Stimulated activated CD8-positive, alpha-beta memory T cell treated with anti-CD3 and anti-CD28 coated beads, Interleukin-7, amount 100 ng/mL, for 1 hour (primary cell): ENCODE measurements at regions not wholly inside any gene's neighbourhood (a gene's known extent, or its start where the extent isn't known, plus 50 kb on each side); places are given as distances from the start of the nearest gene placed in this dataset.

ENCODE experiments used
- DNase-seq, 2 donors: peaks; one replicate each; pipeline ENCODE4 v3.0.0-alpha.2; 2020; ENCODE audit warnings: low read depth in 2 of 2

GRCh38 chr14:98606816-98607215 is 665.2 kb downstream of the BCL11B start:
- no peak for DNase-seq

- no peak for DNase-seq
Observed at GRCh38 chr14:98607341-98607910, 664.6 kb downstream of the BCL11B start.

- DNase-seq = no peak
Observed at GRCh38 chr14:98608071-98609060, 663.6 kb downstream of the BCL11B start.

GRCh38 chr14:98612434-98613200 is 659.4 kb downstream of the BCL11B start:
- no peak for DNase-seq

- no peak for DNase-seq
Observed at GRCh38 chr14:98614741-98615140, 657.3 kb downstream of the BCL11B start.

- no peak for DNase-seq
Observed at GRCh38 chr14:98622208-98623051, 649.6 kb downstream of the BCL11B start.

GRCh38 chr14:98623788-98624415 is 648.1 kb downstream of the BCL11B start:
- DNase-seq = no peak

GRCh38 chr14:98633380-98633779 is 638.6 kb downstream of the BCL11B start:
- DNase-seq = no peak

- no peak for DNase-seq
Observed at GRCh38 chr14:98634043-98634820, 637.8 kb downstream of the BCL11B start.

- DNase-seq = no peak
Observed at GRCh38 chr14:98638366-98638765, 633.6 kb downstream of the BCL11B start.

GRCh38 chr14:98647754-98648153 is 624.2 kb downstream of the BCL11B start:
- DNase-seq = no peak

- no peak for DNase-seq
Observed at GRCh38 chr14:98651037-98651436, 621.0 kb downstream of the BCL11B start.

- DNase-seq = no peak
Observed at GRCh38 chr14:98665007-98665406, 607.0 kb downstream of the BCL11B start.

GRCh38 chr14:98666545-98666944 is 605.5 kb downstream of the BCL11B start:
- DNase-seq = no peak

GRCh38 chr14:98682033-98682432 is 590.0 kb downstream of the BCL11B start:
- DNase-seq = no peak

- DNase-seq = no peak
Observed at GRCh38 chr14:98682726-98683125, 589.3 kb downstream of the BCL11B start.

- DNase-seq = no peak
Observed at GRCh38 chr14:98684468-98684867, 587.5 kb downstream of the BCL11B start.

- no peak for DNase-seq
Observed at GRCh38 chr14:98685725-98686124, 586.3 kb downstream of the BCL11B start.

GRCh38 chr14:98688446-98688845 is 583.6 kb downstream of the BCL11B start:
- no peak for DNase-seq

- DNase-seq = no peak
Observed at GRCh38 chr14:98689951-98690350, 582.0 kb downstream of the BCL11B start.
